GM10266 (cell line): ENCODE measurements at regions not wholly inside any gene's neighbourhood (a gene's known extent, or its start where the extent isn't known, plus 50 kb on each side); places are given as distances from the start of the nearest gene placed in this dataset.

Experiments
- DNase-seq: peaks from one replicate; pipeline ENCODE4 v3.0.0; 2012; ENCODE audit errors: extremely low spot score
- TF ChIP-seq, protein P1 (sequence below): IDR thresholded peaks from 2 replicates; pipeline ENCODE4 v1.5.1; 2012; ENCODE audit warnings: mild to moderate bottlenecking, low read depth; ENCODE audit not compliant: control insufficient read depth, insufficient read depth; ENCODE audit errors: missing control alignments

DNA sequence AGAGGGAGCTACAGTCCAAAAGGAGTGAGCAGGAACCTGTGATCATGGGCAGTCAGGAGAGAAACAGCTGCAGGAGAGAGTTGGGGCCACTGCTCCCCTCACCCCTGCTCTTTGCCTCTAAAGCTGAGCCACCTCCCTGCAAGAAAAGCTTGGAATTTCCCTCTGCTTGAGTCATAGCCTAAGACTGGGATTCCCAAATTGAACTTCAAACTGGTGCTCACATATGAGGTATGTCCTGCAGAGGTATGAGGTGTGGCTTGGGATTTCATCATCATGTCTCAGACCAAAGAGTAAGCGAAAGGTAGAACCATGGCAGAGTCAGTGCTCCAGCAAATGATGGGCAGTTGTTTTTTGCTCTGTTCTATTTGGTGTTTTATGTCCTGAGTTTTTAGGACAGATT lies 237.1 kb upstream of the NRP1 start:
- no peak for DNase-seq
- TF ChIP-seq, protein P1, sequence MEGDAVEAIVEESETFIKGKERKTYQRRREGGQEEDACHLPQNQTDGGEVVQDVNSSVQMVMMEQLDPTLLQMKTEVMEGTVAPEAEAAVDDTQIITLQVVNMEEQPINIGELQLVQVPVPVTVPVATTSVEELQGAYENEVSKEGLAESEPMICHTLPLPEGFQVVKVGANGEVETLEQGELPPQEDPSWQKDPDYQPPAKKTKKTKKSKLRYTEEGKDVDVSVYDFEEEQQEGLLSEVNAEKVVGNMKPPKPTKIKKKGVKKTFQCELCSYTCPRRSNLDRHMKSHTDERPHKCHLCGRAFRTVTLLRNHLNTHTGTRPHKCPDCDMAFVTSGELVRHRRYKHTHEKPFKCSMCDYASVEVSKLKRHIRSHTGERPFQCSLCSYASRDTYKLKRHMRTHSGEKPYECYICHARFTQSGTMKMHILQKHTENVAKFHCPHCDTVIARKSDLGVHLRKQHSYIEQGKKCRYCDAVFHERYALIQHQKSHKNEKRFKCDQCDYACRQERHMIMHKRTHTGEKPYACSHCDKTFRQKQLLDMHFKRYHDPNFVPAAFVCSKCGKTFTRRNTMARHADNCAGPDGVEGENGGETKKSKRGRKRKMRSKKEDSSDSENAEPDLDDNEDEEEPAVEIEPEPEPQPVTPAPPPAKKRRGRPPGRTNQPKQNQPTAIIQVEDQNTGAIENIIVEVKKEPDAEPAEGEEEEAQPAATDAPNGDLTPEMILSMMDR, result no peak

DNA sequence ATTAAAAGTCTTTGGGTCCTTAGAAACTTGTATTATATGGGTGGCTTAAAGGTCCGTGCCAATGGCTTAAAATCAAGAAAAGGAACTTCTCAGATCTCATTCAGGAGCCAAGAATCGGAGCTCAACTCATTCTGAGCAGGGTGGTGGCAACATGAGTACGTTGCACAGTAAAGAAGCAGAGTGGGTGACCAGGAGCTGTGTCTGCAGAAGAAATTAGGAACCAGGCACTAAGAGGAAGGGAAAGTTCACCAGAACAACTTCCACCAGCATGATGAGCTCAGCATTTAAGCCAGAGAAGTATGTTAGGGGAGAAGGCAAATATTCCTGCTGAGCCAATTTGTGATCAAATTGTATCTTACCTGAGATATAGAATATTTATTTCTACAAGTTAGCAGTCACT lies 236.0 kb upstream of the NRP1 start:
- TF ChIP-seq, protein P1, result no peak

DNA sequence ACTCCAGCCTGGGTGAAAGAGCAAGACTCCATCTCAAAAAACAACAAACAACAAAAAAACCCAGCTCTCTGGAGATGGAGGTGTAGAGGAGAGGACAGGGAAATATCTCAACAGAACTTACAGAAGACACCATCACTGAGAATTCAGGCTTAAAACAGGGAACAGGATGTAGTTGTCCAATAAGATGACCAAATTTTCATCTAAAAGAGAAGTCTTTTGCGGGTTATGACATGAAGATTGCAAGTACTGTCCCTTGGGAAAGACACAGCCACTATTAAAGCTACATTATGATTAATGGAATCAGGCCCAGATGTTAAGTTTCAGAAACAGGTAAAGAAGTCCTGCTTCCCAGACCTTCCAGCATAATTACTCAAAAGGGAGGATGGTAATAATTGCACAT lies 235.2 kb upstream of the NRP1 start:
- no peak for DNase-seq
- TF ChIP-seq, protein P1, result no peak

More for the DNA sequence above, 236.0 kb upstream of the NRP1 start:
- DNase-seq, result no peak

DNA sequence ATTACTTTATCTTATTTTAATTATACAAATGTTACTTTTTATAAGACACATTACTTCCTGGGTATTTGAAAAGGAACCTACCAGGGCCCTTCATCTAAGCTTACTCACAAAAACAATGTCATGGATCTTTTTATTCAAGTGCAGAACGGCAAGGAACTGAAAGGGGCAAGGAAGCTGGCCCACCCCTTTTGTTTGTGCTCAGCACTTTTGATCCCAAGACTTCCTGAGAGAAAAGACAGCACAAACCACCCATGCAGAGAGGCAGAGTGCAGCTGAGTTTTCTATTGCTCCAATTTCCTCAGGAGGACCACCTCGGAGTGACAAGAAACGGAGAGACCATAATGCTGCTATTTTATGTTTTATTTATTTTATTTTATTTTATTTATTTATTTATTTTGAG lies 232.0 kb upstream of the NRP1 start:
- TF ChIP-seq, protein P1, result no peak
- DNase-seq, result no peak

DNA sequence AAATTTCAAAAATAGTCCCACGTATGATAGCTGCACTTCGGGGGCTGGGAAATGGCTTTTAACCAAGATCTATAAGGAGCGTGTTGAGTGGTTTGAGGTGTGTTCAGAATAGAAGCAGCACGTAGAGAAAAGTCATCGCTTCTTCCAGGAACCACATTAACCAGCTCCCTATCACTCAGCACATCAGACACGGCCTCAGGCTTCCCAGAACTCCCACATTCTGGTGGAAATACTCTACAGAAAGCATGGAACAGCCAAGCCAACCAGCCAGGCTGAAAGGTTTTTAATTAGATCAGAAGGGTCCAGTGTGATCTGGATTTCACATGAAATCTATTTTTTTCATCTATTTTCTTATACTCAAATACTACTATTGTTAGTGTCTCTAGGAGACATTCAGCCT lies 231.5 kb upstream of the NRP1 start:
- TF ChIP-seq, protein P1, result no peak
- DNase-seq, result no peak

DNA sequence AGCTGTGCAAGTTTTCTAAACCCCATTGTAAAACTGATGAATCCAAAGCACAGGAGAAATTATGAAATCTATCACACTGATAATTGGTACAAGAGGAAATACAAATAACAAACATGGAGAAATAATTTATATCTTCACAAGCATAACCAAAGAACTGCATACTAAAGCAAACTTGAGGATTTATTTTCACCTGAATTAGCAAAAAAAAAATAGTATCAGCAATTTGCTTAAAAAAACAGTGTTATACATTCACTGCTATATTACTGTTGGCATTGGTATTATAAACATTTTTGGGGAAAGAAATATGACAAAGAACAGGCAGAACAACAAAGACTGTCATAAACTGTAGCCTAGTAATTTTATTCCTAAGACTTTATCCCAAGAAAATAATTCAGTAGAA lies 230.8 kb upstream of the NRP1 start:
- DNase-seq, result no peak
- TF ChIP-seq, protein P1, result no peak

DNA sequence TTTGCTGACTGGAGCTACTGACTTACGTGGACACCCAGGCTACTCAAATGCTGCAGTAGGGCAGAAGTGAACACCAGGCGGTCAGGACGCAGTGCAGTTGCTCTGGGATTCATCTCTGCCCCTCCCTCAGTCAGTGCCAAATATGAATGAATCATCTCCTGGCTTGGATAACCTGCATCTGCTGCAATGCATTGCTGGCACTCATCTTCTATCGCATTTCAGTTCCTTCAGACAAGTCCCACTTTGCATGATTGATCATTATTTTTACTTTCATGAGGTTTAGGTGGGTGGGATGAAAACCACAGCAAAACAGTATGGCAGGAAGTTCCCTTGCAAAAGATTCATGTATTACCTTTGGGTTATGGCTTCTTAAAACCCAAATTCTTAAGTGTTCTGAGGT lies 224.6 kb upstream of the NRP1 start:
- TF ChIP-seq, protein P1, result no peak
- no peak for DNase-seq
